GM23338 (cell line): ENCODE measurements at regions not wholly inside any gene's neighbourhood (a gene's known extent, or its start where the extent isn't known, plus 50 kb on each side); places are given as distances from the start of the nearest gene placed in this dataset.

ENCODE experiments used
- ATAC-seq: fragments of 200-7000 bp; cut with Tn5 transposase; 3 replicates; pipeline ENCODE4 v1.9.1; 2020
- DNase-seq: peaks from one replicate; pipeline ENCODE4 v3.0.0-alpha.2; 2015; ENCODE audit warnings: low spot score
- H2AFZ ChIP-seq: fragments of 200-600 bp; sonication (generic); 2 replicates; pipeline ENCODE4 v1.8.0; 2016; ENCODE audit warnings: antibody characterized with exemption, mild to moderate bottlenecking, moderate library complexity
- H3F3A ChIP-seq: fragments of 200-600 bp; sonication (generic); replicated peaks from 2 replicates; pipeline ENCODE4 v1.8.0; 2017; ENCODE audit warnings: antibody characterized with exemption, mixed run types, low read depth
- H3K27ac ChIP-seq: fragments of 200-600 bp; sonication (generic); 2 replicates; pipeline ENCODE4 v1.6.1; 2016; ENCODE audit warnings: low read depth
- H3K27me3 ChIP-seq: fragments of 200-600 bp; sonication (generic); 2 replicates; pipeline ENCODE4 v1.8.0; 2016; ENCODE audit warnings: mild to moderate bottlenecking, mixed run types, moderate library complexity; ENCODE audit not compliant: insufficient read depth
- H3K36me3 ChIP-seq: fragments of 200-600 bp; sonication (generic); 2 replicates; pipeline ENCODE4 v1.8.0; 2016; ENCODE audit warnings: mild to moderate bottlenecking; ENCODE audit not compliant: insufficient read depth
- H3K4me1 ChIP-seq: fragments of 200-600 bp; sonication (generic); 2 replicates; pipeline ENCODE4 v1.8.0; 2016; ENCODE audit warnings: mild to moderate bottlenecking, moderate library complexity; ENCODE audit not compliant: insufficient read depth
- H3K4me2 ChIP-seq: fragments of 200-600 bp; sonication (generic); 2 replicates; pipeline ENCODE4 v1.7.1; 2017; ENCODE audit warnings: mixed run types
- H3K4me3 ChIP-seq: fragments of 200-600 bp; sonication (generic); 2 replicates; pipeline ENCODE4 v1.6.1; 2016; ENCODE audit warnings: mixed run types
- H3K79me2 ChIP-seq: fragments of 200-600 bp; sonication (generic); replicated peaks from 2 replicates; pipeline ENCODE4 v1.8.0; 2017; ENCODE audit warnings: mild to moderate bottlenecking; ENCODE audit not compliant: insufficient read depth
- H3K9me2 ChIP-seq: fragments of 200-600 bp; sonication (generic); 2 replicates; pipeline ENCODE4 v1.8.0; 2017; ENCODE audit not compliant: insufficient read depth
- H4K20me1 ChIP-seq: fragments of 200-600 bp; sonication (generic); replicated peaks from 2 replicates; pipeline ENCODE4 v1.8.0; 2017; ENCODE audit warnings: mild to moderate bottlenecking; ENCODE audit not compliant: insufficient read depth
- H3K27ac Mint-ChIP-seq: 2 replicates; pipeline ENCODE4 v1.8.0; 2020; ENCODE audit warnings: inconsistent platforms, mild to moderate bottlenecking, moderate library complexity, mixed read lengths
- H3K27me3 Mint-ChIP-seq: 3 replicates; pipeline ENCODE4 v1.8.0; 2022; ENCODE audit warnings: low read depth, mild to moderate bottlenecking, moderate library complexity, mixed read lengths, inconsistent platforms; ENCODE audit not compliant: insufficient read depth, poor library complexity
- H3K36me3 Mint-ChIP-seq: 3 replicates; pipeline ENCODE4 v1.8.0; 2021; ENCODE audit warnings: low read depth, mild to moderate bottlenecking, inconsistent platforms, moderate library complexity, mixed read lengths
- H3K4me1 Mint-ChIP-seq: 3 replicates; pipeline ENCODE4 v1.8.0; 2020; ENCODE audit warnings: mild to moderate bottlenecking, inconsistent platforms, mixed read lengths
- H3K4me3 Mint-ChIP-seq: 3 replicates; pipeline ENCODE4 v1.8.0; 2021; ENCODE audit warnings: moderate library complexity, mild to moderate bottlenecking, inconsistent platforms, mixed read lengths
- H3K9me3 Mint-ChIP-seq: 3 replicates; pipeline ENCODE4 v1.8.0; 2020; ENCODE audit warnings: moderate library complexity, mild to moderate bottlenecking, inconsistent platforms, mixed read lengths
- CREB1 ChIP-seq: fragments of 250-450 bp; sonication (Bioruptor Pico); IDR thresholded peaks from 2 replicates; pipeline ENCODE4 v1.5.0; 2020; ENCODE audit warnings: low read depth, mild to moderate bottlenecking, moderate library complexity
- CTCF ChIP-seq, 2 experiments: fragments of 200-600 bp in 1 of 2; sonication (generic) in 1 of 2; conservative IDR thresholded peaks; 2 replicates each; pipeline versions ENCODE4 v1.5.1 to v1.6.1; 2016 to 2017; ENCODE audit warnings: antibody characterized with exemption in 2 of 2, low read depth in 2 of 2, mild to moderate bottlenecking in 2 of 2, moderate library complexity in 1 of 2
- ETS1 ChIP-seq: IDR thresholded peaks from 2 replicates; pipeline ENCODE4 v1.6.1; 2016; ENCODE audit warnings: antibody characterized with exemption
- EZH2 ChIP-seq: fragments of 200-600 bp; sonication (generic); IDR thresholded peaks from one replicate; pipeline ENCODE4 v1.8.0; 2017; ENCODE audit warnings: antibody characterized with exemption, mild to moderate bottlenecking, low read depth; ENCODE audit not compliant: unreplicated experiment
- EZH2phosphoT487 ChIP-seq: fragments of 200-600 bp; sonication (generic); IDR thresholded peaks from one replicate; pipeline ENCODE4 v1.8.1; 2018; ENCODE audit warnings: antibody characterized with exemption; ENCODE audit not compliant: unreplicated experiment
- JUNB ChIP-seq: IDR thresholded peaks from one replicate; pipeline ENCODE4 v1.6.1; 2016; ENCODE audit warnings: antibody characterized with exemption; ENCODE audit not compliant: unreplicated experiment
- NANOG ChIP-seq: IDR thresholded peaks from 2 replicates; pipeline ENCODE4 v1.6.1; 2016; ENCODE audit warnings: antibody characterized with exemption, borderline replicate concordance
- POLR2AphosphoS5 ChIP-seq: IDR thresholded peaks from 2 replicates; pipeline ENCODE4 v1.6.1; 2016; ENCODE audit warnings: antibody characterized with exemption, low read depth
- REST ChIP-seq: IDR thresholded peaks from one replicate; pipeline ENCODE4 v1.6.1; 2018; ENCODE audit warnings: antibody characterized with exemption; ENCODE audit not compliant: unreplicated experiment
- STAT1 ChIP-seq: IDR thresholded peaks from one replicate; pipeline ENCODE4 v1.6.1; 2016; ENCODE audit warnings: antibody characterized with exemption; ENCODE audit not compliant: unreplicated experiment
- ZNF114 ChIP-seq: fragments of 250-450 bp; sonication (Bioruptor Pico); IDR thresholded peaks from 2 replicates; pipeline ENCODE4 v1.5.0; 2020; ENCODE audit warnings: mild to moderate bottlenecking, moderate library complexity
- ZNF331 ChIP-seq: fragments of 250-450 bp; sonication (Bioruptor Pico); IDR thresholded peaks from 2 replicates; pipeline ENCODE4 v1.5.0; 2020; ENCODE audit warnings: low read depth, mild to moderate bottlenecking, moderate library complexity
- ZNF462 ChIP-seq: fragments of 250-450 bp; sonication (Bioruptor Pico); IDR thresholded peaks from 2 replicates; pipeline ENCODE4 v1.5.0; 2020; ENCODE audit warnings: mild to moderate bottlenecking, moderate library complexity

GRCh38 chr6:72530750-72531149 is 91.1 kb upstream of the KCNQ5 start:
- Mint-ChIP-seq H3K36me3 (no peaks in the 10 kb centered on the region), H3K4me1 (peaks cover 9% of the 10 kb centered on the region; the same call in 2 of the 3 replicates), H3K27ac (no peak overlapping the region), H3K4me3 (no peak overlapping the region), H3K27me3 (peaks cover 2% of the 10 kb centered on the region), H3K9me3 (no peaks in the 10 kb centered on the region)
- ATAC-seq (no peak), DNase-seq (no peak)
- no peak overlapping the region for H3K27ac ChIP-seq
- no peaks in the 10 kb centered on the region for H3K79me2 ChIP-seq
- H4K20me1 ChIP-seq = no peaks in the 10 kb centered on the region
- H3K27me3 ChIP-seq = no peaks in the 10 kb centered on the region
- no peaks in the 10 kb centered on the region for H3K36me3 ChIP-seq
- no peak for TF ChIP-seq ZNF114 (CRISPR knock-in tag)
- no peak for TF ChIP-seq ZNF462
- TF ChIP-seq EZH2 = no peak
- no peak for TF ChIP-seq EZH2phosphoT487
- no peak for TF ChIP-seq STAT1
- no peak for TF ChIP-seq CREB1 (CRISPR knock-in tag)
- TF ChIP-seq ZNF331 (CRISPR knock-in tag) = no peak
- TF ChIP-seq ETS1 = no peak
- TF ChIP-seq REST = no peak
- TF ChIP-seq POLR2AphosphoS5 = no peak
- TF ChIP-seq NANOG = no peak
- TF ChIP-seq CTCF (conservative IDR thresholded peaks at IDR 0.05; ENCODE audit: low read depth in 2 of 2) = no peak
- no peak for TF ChIP-seq JUNB
- no peak overlapping the region for H3K4me3 ChIP-seq
- no peaks in the 10 kb centered on the region for H3K9me2 ChIP-seq
- H2AFZ ChIP-seq = no peak overlapping the region
- no peaks in the 10 kb centered on the region; the same call in 1 of the 2 replicates for H3K4me1 ChIP-seq
- H3K4me2 ChIP-seq = no peak overlapping the region
- no peaks in the 10 kb centered on the region for H3F3A ChIP-seq
